GM12864 (cell line): ENCODE measurements at regions not wholly inside any gene's neighbourhood (a gene's known extent, or its start where the extent isn't known, plus 50 kb on each side); places are given as distances from the start of the nearest gene placed in this dataset.

Source experiments
- DNase-seq: peaks from one replicate; pipeline ENCODE4 v3.0.0-alpha.2; 2011; ENCODE audit warnings: low read depth
- H3K4me3 ChIP-seq: 2 replicates; pipeline ENCODE4 v1.5.1; 2011; ENCODE audit warnings: mild to moderate bottlenecking, low read depth, low read length, control low read depth
- TF ChIP-seq, protein P1 (sequence below): IDR thresholded peaks from 2 replicates; pipeline ENCODE4 v1.5.1; 2011; ENCODE audit warnings: low read depth, mild to moderate bottlenecking, moderate library complexity, low read length, control low read depth, inconsistent platforms; ENCODE audit errors: missing control alignments

DNA sequence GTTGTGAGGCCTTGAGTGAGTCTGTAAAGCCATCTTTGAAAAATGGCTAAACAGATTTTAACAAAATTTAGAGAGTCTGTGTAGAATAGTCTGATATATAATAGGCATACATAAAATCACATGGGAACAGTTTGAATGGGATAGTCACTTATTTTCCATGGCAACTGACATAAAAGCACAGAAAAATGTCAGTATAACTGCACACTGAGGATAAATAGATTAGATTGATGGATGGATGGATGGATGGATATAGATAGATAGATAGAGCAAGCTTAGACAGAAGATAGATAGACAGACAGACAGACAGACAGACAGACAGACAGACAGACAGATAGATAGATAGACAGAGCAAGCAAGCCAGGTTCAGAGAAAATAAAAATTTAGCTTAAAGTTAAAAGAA lies 660.2 kb upstream of the API5 start:
- no peak for DNase-seq
- TF ChIP-seq, protein P1, sequence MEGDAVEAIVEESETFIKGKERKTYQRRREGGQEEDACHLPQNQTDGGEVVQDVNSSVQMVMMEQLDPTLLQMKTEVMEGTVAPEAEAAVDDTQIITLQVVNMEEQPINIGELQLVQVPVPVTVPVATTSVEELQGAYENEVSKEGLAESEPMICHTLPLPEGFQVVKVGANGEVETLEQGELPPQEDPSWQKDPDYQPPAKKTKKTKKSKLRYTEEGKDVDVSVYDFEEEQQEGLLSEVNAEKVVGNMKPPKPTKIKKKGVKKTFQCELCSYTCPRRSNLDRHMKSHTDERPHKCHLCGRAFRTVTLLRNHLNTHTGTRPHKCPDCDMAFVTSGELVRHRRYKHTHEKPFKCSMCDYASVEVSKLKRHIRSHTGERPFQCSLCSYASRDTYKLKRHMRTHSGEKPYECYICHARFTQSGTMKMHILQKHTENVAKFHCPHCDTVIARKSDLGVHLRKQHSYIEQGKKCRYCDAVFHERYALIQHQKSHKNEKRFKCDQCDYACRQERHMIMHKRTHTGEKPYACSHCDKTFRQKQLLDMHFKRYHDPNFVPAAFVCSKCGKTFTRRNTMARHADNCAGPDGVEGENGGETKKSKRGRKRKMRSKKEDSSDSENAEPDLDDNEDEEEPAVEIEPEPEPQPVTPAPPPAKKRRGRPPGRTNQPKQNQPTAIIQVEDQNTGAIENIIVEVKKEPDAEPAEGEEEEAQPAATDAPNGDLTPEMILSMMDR, result no peak
- no peak overlapping the region for H3K4me3 ChIP-seq

DNA sequence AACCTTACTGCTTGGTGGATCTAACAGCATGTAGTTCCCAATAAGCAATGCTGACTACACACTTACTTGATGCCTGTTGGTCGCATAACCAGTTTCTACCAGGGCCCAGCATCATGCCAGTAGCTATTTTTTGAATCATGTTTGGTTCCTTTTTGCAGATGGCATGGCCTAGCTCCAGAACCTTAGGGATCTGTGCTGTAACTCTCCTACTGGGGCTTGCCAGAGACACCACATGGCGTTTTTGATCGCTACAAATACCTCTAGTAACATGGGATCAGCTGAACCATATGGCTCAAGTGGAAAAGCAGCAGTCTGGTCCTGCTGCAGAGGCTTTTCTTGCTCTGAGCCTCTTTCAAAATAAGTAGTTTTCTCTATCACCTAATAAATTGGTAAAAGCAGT lies 654.6 kb upstream of the API5 start:
- TF ChIP-seq, protein P1, result no peak
- no peak overlapping the region for H3K4me3 ChIP-seq
- DNase-seq, result no peak

DNA sequence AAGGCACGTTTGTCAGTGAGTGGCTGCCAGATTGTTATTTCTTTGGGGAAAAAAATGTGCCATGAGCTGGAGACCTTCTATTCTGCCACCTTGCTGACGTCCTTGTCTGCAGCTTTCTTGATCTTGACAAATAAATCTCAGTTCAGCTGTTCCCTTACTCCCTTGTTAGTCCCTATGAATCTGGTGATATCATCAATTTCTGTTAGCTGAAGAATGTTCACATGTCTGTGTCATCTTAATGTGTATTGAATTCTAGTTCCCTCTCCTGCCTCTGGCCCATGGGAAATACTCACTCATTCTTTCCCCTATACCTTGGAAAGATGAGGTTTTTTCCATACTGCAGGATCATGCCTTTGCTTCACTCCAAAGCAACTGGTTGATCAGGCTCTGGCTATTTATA lies 649.9 kb upstream of the API5 start:
- TF ChIP-seq, protein P1, result no peak
- no peak overlapping the region for H3K4me3 ChIP-seq
- DNase-seq, result no peak

DNA sequence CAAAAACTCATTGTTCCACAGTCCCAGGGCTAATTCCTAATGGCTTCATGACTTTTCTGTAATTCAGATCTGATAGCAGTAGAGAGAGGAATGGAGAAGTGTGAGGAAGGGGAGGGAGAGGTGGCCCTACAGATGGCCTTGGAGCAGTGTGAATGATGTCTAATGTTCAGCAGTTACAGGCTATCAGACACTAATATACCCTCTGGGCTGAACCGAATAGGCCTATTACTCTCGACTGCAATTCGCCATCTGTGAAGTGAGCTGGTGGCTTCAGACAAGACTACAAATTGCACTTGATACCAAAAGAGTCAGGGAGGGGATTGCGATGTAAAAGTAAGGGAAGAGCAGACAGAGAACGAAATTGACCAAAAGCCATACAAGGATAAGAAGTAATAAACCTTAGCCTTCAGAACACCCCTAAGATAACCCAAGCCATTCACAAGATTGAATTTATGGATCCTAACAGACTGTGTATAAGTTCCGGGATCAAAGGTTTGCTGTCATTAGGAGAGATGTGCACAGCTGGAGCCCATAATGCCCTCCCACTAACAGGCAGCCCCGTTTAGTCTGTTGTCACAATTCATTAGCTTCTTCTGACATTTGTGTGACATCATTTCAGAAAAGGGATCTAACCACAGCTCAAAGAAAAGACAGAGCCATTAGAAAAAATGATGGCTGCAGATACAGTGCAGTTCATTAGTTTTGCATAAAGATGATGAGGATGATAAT lies 642.4 kb upstream of the API5 start:
- TF ChIP-seq, protein P1, result no peak
- H3K4me3 ChIP-seq, result no peak overlapping the region
- DNase-seq, result no peak

DNA sequence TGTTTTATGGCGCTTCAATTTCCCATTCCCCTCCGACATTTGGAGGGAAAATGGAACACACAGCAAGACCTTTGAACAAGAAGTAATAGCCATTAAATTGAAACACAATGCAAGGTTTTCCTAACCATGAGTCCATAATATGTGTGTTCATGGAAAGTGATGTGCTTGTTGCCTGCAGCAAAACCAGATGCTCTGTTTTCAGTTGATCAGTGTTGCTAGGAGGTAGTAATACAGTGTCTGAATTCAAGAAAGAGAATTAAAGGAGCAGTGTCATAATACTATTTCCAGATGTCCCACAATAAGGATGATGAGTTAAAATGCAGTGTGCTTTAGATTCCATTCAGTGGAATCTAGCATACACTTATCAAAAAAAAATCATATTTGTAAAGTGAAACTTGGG lies 637.4 kb upstream of the API5 start:
- TF ChIP-seq, protein P1, result no peak
- no peak overlapping the region for H3K4me3 ChIP-seq
- no peak for DNase-seq

DNA sequence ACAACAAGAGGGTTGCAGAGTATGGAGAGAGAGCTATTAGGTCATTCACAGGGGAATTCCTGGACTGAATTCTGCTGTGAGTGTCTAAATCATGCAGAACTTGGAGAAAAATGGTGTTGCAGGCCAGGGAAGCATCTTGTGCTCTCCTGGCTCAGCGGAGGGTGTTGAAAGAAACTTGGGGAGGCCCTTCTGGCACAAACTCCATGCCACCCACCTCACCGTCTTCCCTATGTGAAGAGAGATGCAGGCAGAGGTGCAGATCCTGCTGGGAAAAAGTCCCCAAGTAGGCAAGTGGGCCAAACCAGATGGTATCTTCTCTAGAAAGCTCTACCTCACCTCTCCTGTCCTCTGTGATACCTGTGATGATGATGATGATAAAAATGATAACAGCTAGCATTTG lies 604.3 kb upstream of the API5 start:
- H3K4me3 ChIP-seq, result no peak overlapping the region
- TF ChIP-seq, protein P1, result no peak
- DNase-seq, result no peak

DNA sequence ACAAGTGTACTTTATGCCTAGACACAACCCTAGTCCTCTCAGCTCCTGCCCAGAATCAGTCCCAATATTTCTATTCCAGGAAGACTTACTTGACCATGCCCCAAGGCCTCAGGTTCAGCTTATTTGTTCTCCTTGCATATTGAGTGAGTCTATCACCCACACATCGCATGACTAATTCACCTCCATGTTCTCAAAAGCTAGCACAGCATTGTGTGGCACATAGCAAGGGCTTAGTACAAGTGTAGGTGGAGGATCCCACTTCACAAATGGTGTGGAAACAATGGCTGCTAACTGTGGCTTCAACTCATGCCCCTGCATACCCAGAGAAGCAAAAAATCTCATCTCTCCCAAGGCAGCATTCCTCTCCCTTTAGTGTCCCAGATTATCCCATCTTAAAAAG lies 602.6 kb upstream of the API5 start:
- TF ChIP-seq, protein P1, result no peak
- no peak overlapping the region for H3K4me3 ChIP-seq
- no peak for DNase-seq
